HEK293 (cell line): ENCODE measurements at regions not wholly inside any gene's neighbourhood (a gene's known extent, or its start where the extent isn't known, plus 50 kb on each side); places are given as distances from the start of the nearest gene placed in this dataset.

ENCODE experiments used
- ATF2 ChIP-seq: fragments of 450-650 bp; formaldehyde crosslinking; IDR thresholded peaks from 2 replicates; pipeline ENCODE4 v1.5.1; 2016; ENCODE audit warnings: missing biosample characterization, missing genetic modification characterization, low read depth
- CTCF ChIP-seq: fragments of 450-650 bp; formaldehyde crosslinking; IDR thresholded peaks from 2 replicates; pipeline ENCODE4 v1.5.1; 2016; ENCODE audit warnings: missing biosample characterization, missing genetic modification characterization
- TSHZ1 ChIP-seq: fragments of 450-650 bp; formaldehyde crosslinking; IDR thresholded peaks from 2 replicates; pipeline ENCODE4 v1.5.1; 2016; ENCODE audit warnings: missing biosample characterization, missing genetic modification characterization, borderline replicate concordance
- ZBTB6 ChIP-seq: fragments of 450-650 bp; formaldehyde crosslinking; IDR thresholded peaks from 2 replicates; pipeline ENCODE4 v1.5.1; 2017; ENCODE audit warnings: missing biosample characterization, missing genetic modification characterization
- ZEB2 ChIP-seq: fragments of 450-650 bp; formaldehyde crosslinking; IDR thresholded peaks from 2 replicates; pipeline ENCODE4 v1.5.1; 2016; ENCODE audit warnings: missing biosample characterization, missing genetic modification characterization
- ZNF513 ChIP-seq: fragments of 450-650 bp; IDR thresholded peaks from 2 replicates; pipeline ENCODE4 v1.5.1; 2018; ENCODE audit warnings: missing biosample characterization, missing genetic modification characterization

- TF ChIP-seq CTCF (tag by site-specific recombination) (no peak), TSHZ1 (tag by site-specific recombination) (no peak), ZBTB6 (no peak), ZNF513 (tag by site-specific recombination) (no peak), ZEB2 (no peak), ATF2 (no peak)
Measured at GRCh38 chr2:12604341-12604740, 112.4 kb upstream of the TRIB2 start.
